GM12878 (cell line): ENCODE measurements at regions not wholly inside any gene's neighbourhood (a gene's known extent, or its start where the extent isn't known, plus 50 kb on each side); places are given as distances from the start of the nearest gene placed in this dataset.

ENCODE experiments used
- ATAC-seq: fragments of 200-7000 bp; cut with Tn5 transposase; 3 replicates; pipeline ENCODE4 v1.9.1; 2020; ENCODE audit warnings: mild to moderate bottlenecking, moderate library complexity
- BruUV-seq: library from RNA; stranded (reverse); fragments of 400-500 nt; replicated peaks from 2 replicates; lab custom pipeline; 2021; lab: Mats Ljungman, UMichigan
- CTCF ChIA-PET: fragments of 300-600 bp; sonication (Branson Sonifier 250); formaldehyde crosslinking; extraction: SDS; loops from one replicate; lab custom pipeline; 2021; ENCODE audit warnings: inconsistent platforms; lab: Yijun Ruan, JAX
- POLR2A ChIA-PET: fragments of 350-600 bp; formaldehyde crosslinking; extraction: SDS; loops from one replicate; lab custom pipeline; 2021; ENCODE audit warnings: inconsistent platforms; lab: Charles Lee
- RAD21 ChIA-PET: fragments of 300-600 bp; sonication (Branson Sonifier 250); formaldehyde crosslinking; loops from one replicate; lab custom pipeline; 2023; ENCODE audit warnings: antibody characterized with exemption; ENCODE audit not compliant: unreplicated experiment; lab: Charles Lee
- SMC1A ChIA-PET: fragments of 300-600 bp; sonication (Branson Sonifier 250); formaldehyde crosslinking; loops from one replicate; lab custom pipeline; 2023; ENCODE audit not compliant: unreplicated experiment, uncharacterized antibody; lab: Charles Lee
- DNase-seq: peaks from one replicate; pipeline ENCODE4 v3.0.0-alpha.2; 2011; ENCODE audit warnings: low read depth, low spot score
- FAIRE-seq: peaks from 3 replicates; lab custom pipeline; 2011; peaks lifted over from hg19 to GRCh38; lab: Jason Lieb, UNC
- H2AFZ ChIP-seq: 2 replicates; pipeline ENCODE4 v1.6.0; 2011; ENCODE audit warnings: low read depth, low read length, control low read depth; ENCODE audit not compliant: control insufficient read depth
- H3K27ac ChIP-seq: 2 replicates; pipeline ENCODE4 v1.5.1; 2011; ENCODE audit warnings: control low read depth; ENCODE audit not compliant: control insufficient read depth, insufficient read depth
- H3K27me3 ChIP-seq, 2 experiments: replicated peaks in 1 of 2; 2 replicates each; pipeline versions ENCODE4 v1.6.0 to v1.6.1; 2011; ENCODE audit warnings: low read length in 1 of 2; ENCODE audit not compliant: control insufficient read depth in 2 of 2, insufficient read depth in 2 of 2
- H3K36me3 ChIP-seq, 2 experiments: 2 replicates each; pipeline ENCODE4 v1.5.1; 2011; ENCODE audit warnings: low read length in 1 of 2; ENCODE audit not compliant: control insufficient read depth in 2 of 2, insufficient read depth in 2 of 2
- H3K4me1 ChIP-seq: 2 replicates; pipeline ENCODE4 v1.6.1; 2011; ENCODE audit warnings: mild to moderate bottlenecking, low read length, moderate library complexity, mixed read lengths; ENCODE audit not compliant: control insufficient read depth, insufficient read depth
- H3K4me2 ChIP-seq: 2 replicates; pipeline ENCODE4 v1.6.0; 2011; ENCODE audit warnings: control low read depth; ENCODE audit not compliant: control insufficient read depth, insufficient read depth
- H3K4me3 ChIP-seq: fragments of 200-600 bp; sonication (generic); 2 replicates; pipeline ENCODE4 v1.5.1; 2016
- H3K79me2 ChIP-seq: 2 replicates; pipeline ENCODE4 v1.6.0; 2011; ENCODE audit warnings: low read length; ENCODE audit not compliant: control insufficient read depth, insufficient read depth
- H3K9ac ChIP-seq: 2 replicates; pipeline ENCODE4 v1.8.0; 2011; ENCODE audit warnings: low read length, control low read depth, mixed read lengths; ENCODE audit not compliant: control insufficient read depth, insufficient read depth
- H3K9me3 ChIP-seq: replicated peaks from 3 replicates; pipeline ENCODE4 v1.5.1; 2011; ENCODE audit warnings: mild to moderate bottlenecking, low read length; ENCODE audit not compliant: control insufficient read depth, insufficient read depth
- H4K20me1 ChIP-seq: 2 replicates; pipeline ENCODE4 v1.6.0; 2011; ENCODE audit not compliant: control insufficient read depth, insufficient read depth
- CEBPZ ChIP-seq: fragments of 150-350 bp; IDR thresholded peaks from 2 replicates; pipeline ENCODE4 v1.6.1; 2016; ENCODE audit warnings: low read depth, low read length
- DPF2 ChIP-seq: fragments of 450-650 bp; IDR thresholded peaks from 2 replicates; pipeline ENCODE4 v1.6.1; 2017; ENCODE audit warnings: mild to moderate bottlenecking
- E2F8 ChIP-seq: fragments of 450-650 bp; IDR thresholded peaks from 2 replicates; pipeline ENCODE4 v1.6.1; 2018; ENCODE audit warnings: mild to moderate bottlenecking, low read depth, moderate library complexity; ENCODE audit not compliant: partially characterized antibody
- HDAC2 ChIP-seq: fragments of 200-600 bp; sonication (generic); IDR thresholded peaks from 2 replicates; pipeline ENCODE4 v1.6.1; 2017
- HDGF ChIP-seq: fragments of 450-650 bp; IDR thresholded peaks from 2 replicates; pipeline ENCODE4 v1.6.1; 2016; ENCODE audit warnings: antibody characterized with exemption
- NFIC ChIP-seq: IDR thresholded peaks from 2 replicates; pipeline ENCODE4 v1.6.1; 2012; ENCODE audit warnings: low read depth, mild to moderate bottlenecking, inconsistent platforms, low read length, moderate library complexity
- NFYA ChIP-seq: IDR thresholded peaks from 2 replicates; pipeline ENCODE4 v1.6.1; 2011; ENCODE audit warnings: low read depth, mild to moderate bottlenecking, low read length, improper control_type of control experiment, borderline replicate concordance
- PAX5 ChIP-seq: IDR thresholded peaks from 2 replicates; pipeline ENCODE4 v1.6.1; 2011; ENCODE audit warnings: low read depth, low read length, borderline replicate concordance
- RBBP5 ChIP-seq: fragments of 200-600 bp; sonication (generic); conservative IDR thresholded peaks from 2 replicates; pipeline ENCODE4 v1.6.1; 2016
- RELA ChIP-seq: fragments of 450-650 bp; IDR thresholded peaks from 2 replicates; pipeline ENCODE4 v1.8.0; 2014; ENCODE audit warnings: borderline replicate concordance; ENCODE audit not compliant: partially characterized antibody
- TARDBP ChIP-seq: IDR thresholded peaks from 2 replicates; pipeline ENCODE4 v1.6.1; 2016; ENCODE audit warnings: borderline replicate concordance
- USF1 ChIP-seq: IDR thresholded peaks from 2 replicates; pipeline ENCODE4 v1.6.1; 2011; ENCODE audit warnings: borderline replicate concordance, low read depth, mild to moderate bottlenecking, moderate library complexity, mixed read lengths, low read length; ENCODE audit not compliant: insufficient read depth; ENCODE audit errors: extremely low read length
- USF2 ChIP-seq: IDR thresholded peaks from 2 replicates; pipeline ENCODE4 v1.6.1; 2011; ENCODE audit warnings: low read depth, low read length, improper control_type of control experiment, borderline replicate concordance
- ZBTB4 ChIP-seq: fragments of 450-650 bp; formaldehyde crosslinking; IDR thresholded peaks from 2 replicates; pipeline ENCODE4 v1.4.0; 2022; ENCODE audit warnings: mild to moderate bottlenecking, moderate library complexity
- WGBS: methylation state at CpG from one replicate; pipeline ENCODE4 v1.1.6; 2016; ENCODE audit warnings: low lambda C conversion rate; ENCODE audit not compliant: insufficient replicate concordance, insufficient coverage; ENCODE audit errors: missing lambda C conversion rate; 5-methylcytosine and 5-hydroxymethylcytosine counted together
- in situ Hi-C: fragments of 300-500 bp; cut with MboI; formaldehyde crosslinking; loops from 9 replicates; pipeline ENCODE4 v1.14.3; 2018; ENCODE audit warnings: mixed read lengths
- intact Hi-C: fragments of 100-400 bp; cut with micrococcal nuclease; formaldehyde crosslinking; loops from one replicate; pipeline ENCODE4 v1.14.2; 2022; ENCODE audit not compliant: unreplicated experiment

- CTCF ChIA-PET, result no interaction called here
- no peaks in the 10 kb centered on the region for H3K79me2 ChIP-seq
- ATAC-seq (no peak), DNase-seq (no peak), FAIRE-seq (no peak)
- H2AFZ ChIP-seq, result no peak overlapping the region
- no peaks in the 10 kb centered on the region for H3K36me3 ChIP-seq
- RAD21 ChIA-PET, result no interaction called here
- H3K4me1 ChIP-seq, result no peaks in the 10 kb centered on the region
- no peak overlapping the region for H3K4me3 ChIP-seq
- H3K9ac ChIP-seq, result no peak overlapping the region
- SMC1A ChIA-PET, result interaction anchor here (1.2 kb wide), 1 partner anchor 10 kb away, joined by 6 read pairs; no protein-coding TSS in a partner anchor
- POLR2A ChIA-PET, result no interaction called here
- no peak overlapping the region for H3K27ac ChIP-seq
- H3K9me3 ChIP-seq, result no peaks in the 10 kb centered on the region; the same call in 2 of the 3 replicates
- in situ Hi-C loops, result no loop called here
- H3K4me2 ChIP-seq, result no peak overlapping the region
- peaks cover 0 to 3% of the 10 kb centered on the region in 2 experiments; a peak in 1 of 4 replicates for H3K27me3 ChIP-seq
- H4K20me1 ChIP-seq, result peaks cover 5% of the 10 kb centered on the region; the same call in 1 of the 2 replicates
- intact Hi-C loops, result no loop called here
- BruUV-seq, result no TSS peak
- 36% methylated on average over 3 of the region's 3 CpGs for WGBS
- TF ChIP-seq HDAC2 (no peak), PAX5 (no peak), E2F8 (no peak), RBBP5 (no peak), RELA (no peak), ZBTB4 (CRISPR knock-in tag) (no peak), HDGF (no peak), TARDBP (no peak), USF1 (no peak), DPF2 (no peak), NFYA (no peak), USF2 (no peak), NFIC (no peak), CEBPZ (no peak)
These were observed 437.0 kb downstream of the PIK3R1 start for GRCh38 chr5:68652534-68652965.
